Gastroesophageal sphincter (tissue), 4 donors: ENCODE measurements at regions not wholly inside any gene's neighbourhood (a gene's known extent, or its start where the extent isn't known, plus 50 kb on each side); places are given as distances from the start of the nearest gene placed in this dataset.

Source experiments
- ATAC-seq: fragments of 150-250 bp; one replicate; pipeline ENCODE4 v1.9.1; 2016; ENCODE audit warnings: mild to moderate bottlenecking, moderate library complexity
- H3K27ac ChIP-seq, 4 donors: fragments of 200-600 bp; sonication (generic) in 3 of 4; 1 replicate in 3 of 4; 2 replicates in 1 of 4; pipeline ENCODE4 v1.5.1; 2016 to 2019
- H3K27me3 ChIP-seq: fragments of 200-600 bp; sonication (generic); one replicate; pipeline ENCODE4 v1.5.1; 2019
- H3K36me3 ChIP-seq, 2 donors: fragments of 200-600 bp; sonication (generic); one replicate each; pipeline ENCODE4 v1.5.1; 2019; ENCODE audit warnings: control low read depth in 1 of 2
- H3K4me1 ChIP-seq, 3 donors: fragments of 200-600 bp; sonication (generic); 1 replicate in 2 of 3; 2 replicates in 1 of 3; pipeline ENCODE4 v1.5.1; 2016 to 2019; ENCODE audit warnings: control low read depth in 2 of 3
- H3K4me3 ChIP-seq, 2 donors: fragments of 200-600 bp; sonication (generic); one replicate each; pipeline ENCODE4 v1.5.1; 2019; ENCODE audit warnings: mild to moderate bottlenecking in 1 of 2, moderate library complexity in 1 of 2
- H3K9me3 ChIP-seq, 3 donors: fragments of 200-600 bp; sonication (generic); one replicate each; pipeline ENCODE4 v1.5.1; 2017 to 2019; ENCODE audit warnings: control low read depth in 2 of 3
- EP300 ChIP-seq: sonication (generic); formaldehyde crosslinking; IDR thresholded peaks from one replicate; pipeline ENCODE4 v1.6.1; 2017; ENCODE audit warnings: antibody characterized with exemption, mild to moderate bottlenecking
- POLR2A ChIP-seq, 2 donors: fragments of 450-650 bp; IDR thresholded peaks; one replicate each; pipeline ENCODE4 v1.6.1; 2017; ENCODE audit warnings: antibody characterized with exemption in 2 of 2, mild to moderate bottlenecking in 2 of 2, moderate library complexity in 1 of 2
- POLR2AphosphoS5 ChIP-seq: sonication (generic); formaldehyde crosslinking; IDR thresholded peaks from one replicate; pipeline ENCODE4 v1.6.1; 2017; ENCODE audit warnings: antibody characterized with exemption
- WGBS, 2 donors: methylation state at CpG; one replicate each; pipeline ENCODE4 v1.1.5; 2018; ENCODE audit warnings: low coverage in 1 of 2; 5-methylcytosine and 5-hydroxymethylcytosine counted together
- TF ChIP-seq, protein P1 (sequence below), 4 experiments: fragments of 200-600 bp in 2 of 4; fragments of 450-650 bp in 2 of 4; sonication (generic) in 1 of 4; IDR thresholded peaks; one replicate each; pipeline ENCODE4 v1.5.1; 2017 to 2019; ENCODE audit warnings: antibody characterized with exemption in 4 of 4, mild to moderate bottlenecking in 2 of 4, moderate library complexity in 2 of 4

DNA sequence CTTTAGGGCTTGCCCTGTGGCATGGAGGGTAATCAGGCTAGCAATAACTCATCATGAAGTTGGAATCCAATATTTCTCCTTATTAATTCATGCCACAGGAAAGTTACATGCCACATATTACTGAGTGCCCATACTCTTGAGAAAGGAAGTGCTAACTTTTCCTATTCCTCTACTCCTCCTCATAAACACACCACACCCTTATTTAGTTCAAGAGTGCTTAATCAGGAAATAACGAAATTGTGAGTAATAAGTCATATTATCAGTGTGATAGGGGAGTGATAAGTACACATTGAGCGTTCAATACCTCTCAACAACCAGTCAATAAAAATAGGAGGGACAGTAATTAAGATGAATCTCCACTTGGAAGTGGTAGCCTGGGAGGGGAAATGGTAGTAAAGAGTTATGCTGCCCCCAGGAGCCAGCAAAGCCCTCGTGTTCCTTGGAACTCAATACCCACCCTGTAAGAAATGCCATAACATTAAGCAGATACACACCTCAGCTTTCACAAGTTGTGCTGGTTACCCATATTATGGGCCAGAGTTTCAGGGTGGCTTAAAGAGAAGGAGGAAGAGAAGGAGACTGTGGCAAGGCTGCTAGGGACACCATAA is 410.0 kb upstream of the NR3C2 start:
- 75 to 76% methylated on average over 3 of the region's 3 CpGs for WGBS, 2 donors
- H3K4me3 ChIP-seq, result no peak overlapping the region
- H3K27ac ChIP-seq, result no peak overlapping the region
- no peak for ATAC-seq
- TF ChIP-seq POLR2AphosphoS5 (no peak), EP300 (no peak), POLR2A (IDR thresholded peaks at IDR 0.05) (no peak)
- TF ChIP-seq, protein P1, sequence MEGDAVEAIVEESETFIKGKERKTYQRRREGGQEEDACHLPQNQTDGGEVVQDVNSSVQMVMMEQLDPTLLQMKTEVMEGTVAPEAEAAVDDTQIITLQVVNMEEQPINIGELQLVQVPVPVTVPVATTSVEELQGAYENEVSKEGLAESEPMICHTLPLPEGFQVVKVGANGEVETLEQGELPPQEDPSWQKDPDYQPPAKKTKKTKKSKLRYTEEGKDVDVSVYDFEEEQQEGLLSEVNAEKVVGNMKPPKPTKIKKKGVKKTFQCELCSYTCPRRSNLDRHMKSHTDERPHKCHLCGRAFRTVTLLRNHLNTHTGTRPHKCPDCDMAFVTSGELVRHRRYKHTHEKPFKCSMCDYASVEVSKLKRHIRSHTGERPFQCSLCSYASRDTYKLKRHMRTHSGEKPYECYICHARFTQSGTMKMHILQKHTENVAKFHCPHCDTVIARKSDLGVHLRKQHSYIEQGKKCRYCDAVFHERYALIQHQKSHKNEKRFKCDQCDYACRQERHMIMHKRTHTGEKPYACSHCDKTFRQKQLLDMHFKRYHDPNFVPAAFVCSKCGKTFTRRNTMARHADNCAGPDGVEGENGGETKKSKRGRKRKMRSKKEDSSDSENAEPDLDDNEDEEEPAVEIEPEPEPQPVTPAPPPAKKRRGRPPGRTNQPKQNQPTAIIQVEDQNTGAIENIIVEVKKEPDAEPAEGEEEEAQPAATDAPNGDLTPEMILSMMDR (IDR thresholded peaks at IDR 0.05), result no peak
- peaks cover 0 to 5% (median 0%) of the 10 kb centered on the region in 3 donors for H3K4me1 ChIP-seq
- H3K27me3 ChIP-seq, result no peaks in the 10 kb centered on the region
- H3K36me3 ChIP-seq, result no peaks in the 10 kb centered on the region
- no peaks in the 10 kb centered on the region for H3K9me3 ChIP-seq

DNA sequence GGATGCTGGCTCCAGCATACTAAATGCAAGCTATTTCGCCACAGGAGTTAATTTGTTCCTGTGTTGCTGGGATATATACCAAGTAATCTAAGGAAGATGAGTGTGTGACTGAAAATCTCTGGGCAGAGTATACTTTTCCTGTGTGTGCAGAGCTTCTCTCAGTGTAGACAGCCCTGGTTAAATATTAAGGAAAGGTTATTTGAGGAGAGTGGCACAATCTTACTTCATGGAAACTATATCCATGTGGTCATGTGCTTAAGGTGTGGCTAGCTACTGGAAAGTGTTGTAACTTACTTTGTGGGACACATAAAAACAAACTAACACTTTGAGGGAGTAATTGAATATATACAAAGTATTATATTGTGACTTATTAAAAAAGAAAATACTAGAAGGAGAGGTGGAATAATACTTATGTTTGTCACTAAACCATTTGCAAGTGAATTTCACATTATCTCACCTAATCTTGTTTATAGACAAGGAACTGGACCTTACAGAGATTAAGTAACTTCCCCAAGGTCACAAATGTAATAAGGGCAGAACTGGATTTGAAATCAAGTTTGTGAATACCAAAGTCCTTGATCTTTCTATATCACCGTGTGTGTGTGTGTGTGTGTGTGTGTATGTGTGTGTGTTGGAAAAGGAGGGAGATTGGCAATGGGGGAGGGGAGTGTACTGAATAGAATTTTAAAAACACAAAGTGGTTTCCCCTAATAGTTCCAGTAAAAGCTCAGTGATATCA is 408.2 kb upstream of the NR3C2 start:
- Histone ChIP-seq H3K27ac (no peak overlapping the region), H3K36me3 (no peaks in the 10 kb centered on the region), H3K9me3 (no peaks in the 10 kb centered on the region), H3K4me1 (no peaks in the 10 kb centered on the region), H3K27me3 (no peaks in the 10 kb centered on the region), H3K4me3 (no peak overlapping the region)
- TF ChIP-seq EP300, result no peak
- TF ChIP-seq, protein P1 (IDR thresholded peaks at IDR 0.05), result no peak
- no peak for TF ChIP-seq POLR2AphosphoS5
- no peak for TF ChIP-seq POLR2A (IDR thresholded peaks at IDR 0.05)
- 47 to 65% methylated on average over 2 of the region's 2 CpGs for WGBS, 2 donors
- ATAC-seq, result no peak

DNA sequence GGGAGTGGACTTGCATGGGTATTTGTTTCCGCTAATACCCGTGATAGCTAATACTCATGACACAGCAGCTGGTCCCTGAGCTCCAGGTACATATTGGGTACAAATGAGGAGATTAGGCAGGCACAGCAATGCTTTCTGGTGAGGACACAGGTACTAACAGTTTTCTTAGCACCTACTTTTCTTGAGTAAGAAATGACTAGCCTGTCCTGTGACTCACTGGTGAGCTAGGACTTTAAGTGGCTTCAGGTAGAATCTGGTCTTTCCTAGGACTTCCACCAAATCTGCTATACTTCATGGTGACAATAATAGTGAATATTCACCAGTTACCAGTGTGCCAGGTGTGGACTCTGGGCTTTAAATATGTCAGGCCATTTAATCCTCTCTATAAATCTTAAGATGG is 407.4 kb upstream of the NR3C2 start:
- H3K27ac ChIP-seq, result no peak overlapping the region
- H3K9me3 ChIP-seq, result no peaks in the 10 kb centered on the region
- no peak overlapping the region for H3K4me3 ChIP-seq
- no peaks in the 10 kb centered on the region for H3K4me1 ChIP-seq
- no peak for ATAC-seq
- TF ChIP-seq EP300 (no peak), POLR2A (IDR thresholded peaks at IDR 0.05) (no peak), POLR2AphosphoS5 (no peak)
- TF ChIP-seq, protein P1 (IDR thresholded peaks at IDR 0.05), result no peak
- no peaks in the 10 kb centered on the region for H3K36me3 ChIP-seq
- 90 to 100% methylated on average over 2 of the region's 2 CpGs for WGBS, 2 donors
- H3K27me3 ChIP-seq, result no peaks in the 10 kb centered on the region

DNA sequence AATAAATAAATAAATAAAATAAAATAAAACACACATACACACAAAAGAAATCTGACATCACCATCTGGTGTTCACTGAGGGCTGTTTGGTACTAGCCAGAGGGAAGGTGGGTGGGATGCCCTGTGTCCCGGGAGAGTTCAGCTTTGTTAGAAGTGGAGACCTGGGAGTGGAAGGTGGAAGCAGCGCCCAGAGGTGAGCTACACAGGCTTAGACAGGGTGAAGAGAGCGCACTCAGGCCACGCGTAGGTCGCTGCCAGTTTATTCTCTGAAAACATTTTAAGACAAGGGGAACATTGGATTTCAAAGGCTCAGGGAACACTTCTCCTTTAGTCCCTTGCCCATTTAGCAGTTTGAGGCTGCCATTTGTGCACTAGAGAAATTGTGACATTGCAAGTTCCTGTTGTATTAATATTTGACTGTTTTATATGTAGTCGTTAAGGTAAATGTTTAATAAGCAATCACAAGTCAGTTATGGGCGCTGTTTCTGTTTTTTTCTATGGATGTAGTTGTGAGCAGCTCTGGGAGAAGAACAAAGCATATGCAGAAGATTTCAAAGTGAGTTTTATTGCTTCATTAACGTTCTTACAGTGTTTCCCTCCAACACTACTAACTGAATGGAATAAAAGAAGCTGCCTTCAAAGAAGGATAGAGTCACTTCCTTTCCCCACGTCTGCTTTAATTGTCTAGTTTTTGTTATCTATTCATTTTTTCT is 405.5 kb upstream of the NR3C2 start:
- Histone ChIP-seq H3K9me3 (no peaks in the 10 kb centered on the region), H3K4me1 (no peaks in the 10 kb centered on the region), H3K27me3 (no peaks in the 10 kb centered on the region), H3K36me3 (no peaks in the 10 kb centered on the region), H3K27ac (no peak overlapping the region), H3K4me3 (no peak overlapping the region)
- 72 to 79% methylated on average over 4 to 8 of the region's 10 CpGs for WGBS, 2 donors
- TF ChIP-seq POLR2A (IDR thresholded peaks at IDR 0.05) (no peak), EP300 (no peak), POLR2AphosphoS5 (no peak)
- TF ChIP-seq, protein P1 (IDR thresholded peaks at IDR 0.05), result no peak
- no peak for ATAC-seq
